ENCODE measurements at regions not wholly inside any gene's neighbourhood (a gene's known extent, or its start where the extent isn't known, plus 50 kb on each side); places are given as distances from the start of the nearest gene placed in this dataset.

GRCh38 chr17:13329421-13329820 lies 272.3 kb downstream of the HS3ST3A1 start:
- TF ChIP-seq, protein P1, sequence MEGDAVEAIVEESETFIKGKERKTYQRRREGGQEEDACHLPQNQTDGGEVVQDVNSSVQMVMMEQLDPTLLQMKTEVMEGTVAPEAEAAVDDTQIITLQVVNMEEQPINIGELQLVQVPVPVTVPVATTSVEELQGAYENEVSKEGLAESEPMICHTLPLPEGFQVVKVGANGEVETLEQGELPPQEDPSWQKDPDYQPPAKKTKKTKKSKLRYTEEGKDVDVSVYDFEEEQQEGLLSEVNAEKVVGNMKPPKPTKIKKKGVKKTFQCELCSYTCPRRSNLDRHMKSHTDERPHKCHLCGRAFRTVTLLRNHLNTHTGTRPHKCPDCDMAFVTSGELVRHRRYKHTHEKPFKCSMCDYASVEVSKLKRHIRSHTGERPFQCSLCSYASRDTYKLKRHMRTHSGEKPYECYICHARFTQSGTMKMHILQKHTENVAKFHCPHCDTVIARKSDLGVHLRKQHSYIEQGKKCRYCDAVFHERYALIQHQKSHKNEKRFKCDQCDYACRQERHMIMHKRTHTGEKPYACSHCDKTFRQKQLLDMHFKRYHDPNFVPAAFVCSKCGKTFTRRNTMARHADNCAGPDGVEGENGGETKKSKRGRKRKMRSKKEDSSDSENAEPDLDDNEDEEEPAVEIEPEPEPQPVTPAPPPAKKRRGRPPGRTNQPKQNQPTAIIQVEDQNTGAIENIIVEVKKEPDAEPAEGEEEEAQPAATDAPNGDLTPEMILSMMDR (IDR thresholded peaks at IDR 0.05; ENCODE audit: extremely low read depth, insufficient read depth, missing control alignments) = no peak
- in situ Hi-C loops (cut with MboI; ENCODE audit: low pct_unique_long_range_greater_than_20kb, low sequenced_read_pairs, unreplicated experiment) = no loop called here
- no peak for DNase-seq (ENCODE audit: low spot score)

GRCh38 chr17:13323990-13324389 lies 277.7 kb downstream of the HS3ST3A1 start:
- TF ChIP-seq, protein P1 (IDR thresholded peaks at IDR 0.05; ENCODE audit: extremely low read depth, insufficient read depth, missing control alignments) = no peak
- in situ Hi-C loops (cut with MboI; ENCODE audit: low pct_unique_long_range_greater_than_20kb, low sequenced_read_pairs, unreplicated experiment) = no loop called here
- no peak for DNase-seq (ENCODE audit: low spot score)

DNA sequence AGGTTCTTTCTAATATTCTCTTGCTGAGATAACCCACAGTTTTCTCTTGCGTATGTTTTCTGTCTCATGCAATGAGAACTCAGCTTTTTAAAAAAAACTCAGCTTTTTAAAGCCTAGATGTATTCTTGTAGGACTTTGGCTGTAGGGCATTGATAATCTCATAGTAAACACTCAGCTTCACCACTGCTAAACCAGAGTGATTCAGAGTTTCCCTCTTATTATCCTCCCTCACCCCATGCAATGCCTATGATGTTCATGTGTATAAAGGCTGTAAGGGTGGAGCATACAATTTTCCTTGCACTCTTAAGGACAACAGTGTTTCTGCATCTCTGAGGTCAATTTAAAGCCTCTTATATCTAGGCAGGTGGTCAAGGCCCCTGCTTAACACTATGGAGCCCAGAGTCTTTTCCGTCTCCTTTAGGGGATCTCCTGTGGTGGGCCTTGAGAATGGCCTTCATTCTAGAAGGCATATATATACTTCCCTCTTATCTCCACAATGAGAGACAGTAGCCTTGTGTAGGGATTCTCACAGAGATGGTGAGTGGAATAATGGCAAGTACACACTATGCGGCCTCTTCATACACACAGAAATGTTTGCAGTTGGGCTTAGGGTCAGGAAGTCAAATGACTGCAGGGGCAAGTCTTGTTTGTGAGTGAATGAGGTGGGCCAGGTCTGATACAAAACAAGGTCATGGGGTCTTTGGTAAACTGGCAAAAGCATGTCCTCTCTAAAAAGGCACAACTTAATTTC lies 279.6 kb downstream of the HS3ST3A1 start:
- in situ Hi-C loops (cut with MboI; ENCODE audit: low pct_unique_long_range_greater_than_20kb, low sequenced_read_pairs, unreplicated experiment) = no loop called here
- DNase-seq (ENCODE audit: low spot score) = no peak
- TF ChIP-seq, protein P1 (IDR thresholded peaks at IDR 0.05; ENCODE audit: extremely low read depth, insufficient read depth, missing control alignments) = no peak

DNA sequence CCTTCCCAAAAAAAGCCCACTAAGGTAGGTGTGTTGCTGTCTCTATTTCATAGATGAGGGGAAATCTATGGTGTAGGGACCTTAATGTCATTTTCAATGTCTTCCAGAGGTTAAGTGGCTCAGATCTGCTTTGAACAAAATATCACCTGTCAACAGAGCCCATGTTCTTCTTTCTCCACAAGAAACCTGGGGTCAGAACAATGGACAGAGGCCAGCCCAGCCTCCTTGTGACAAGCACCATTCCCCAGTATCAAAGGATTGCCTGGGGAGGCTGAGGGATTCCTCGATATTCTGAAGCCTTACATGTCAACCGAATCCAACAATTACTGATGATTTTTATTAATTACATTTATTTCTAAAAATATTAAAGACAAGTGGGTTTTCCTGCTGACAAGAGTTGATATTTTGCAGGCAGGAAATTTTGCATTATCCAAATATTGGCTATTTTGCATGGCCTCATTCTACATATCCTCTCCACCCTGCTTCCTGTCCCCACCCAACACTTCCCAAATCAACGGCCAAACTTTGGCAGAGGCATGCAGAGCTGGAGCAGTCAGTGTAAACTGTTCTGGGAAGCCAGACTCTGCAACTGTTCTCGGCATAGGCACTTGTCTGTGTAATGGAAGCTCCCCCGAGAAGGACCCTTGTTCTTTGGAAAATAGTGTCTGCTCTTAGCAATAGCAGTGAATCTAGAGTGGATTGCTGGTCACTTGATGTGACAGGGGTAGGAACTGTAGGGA lies 281.5 kb downstream of the HS3ST3A1 start:
- TF ChIP-seq, protein P1 (IDR thresholded peaks at IDR 0.05; ENCODE audit: extremely low read depth, insufficient read depth, missing control alignments) = no peak
- in situ Hi-C loops (cut with MboI; ENCODE audit: low pct_unique_long_range_greater_than_20kb, low sequenced_read_pairs, unreplicated experiment) = no loop called here

DNA sequence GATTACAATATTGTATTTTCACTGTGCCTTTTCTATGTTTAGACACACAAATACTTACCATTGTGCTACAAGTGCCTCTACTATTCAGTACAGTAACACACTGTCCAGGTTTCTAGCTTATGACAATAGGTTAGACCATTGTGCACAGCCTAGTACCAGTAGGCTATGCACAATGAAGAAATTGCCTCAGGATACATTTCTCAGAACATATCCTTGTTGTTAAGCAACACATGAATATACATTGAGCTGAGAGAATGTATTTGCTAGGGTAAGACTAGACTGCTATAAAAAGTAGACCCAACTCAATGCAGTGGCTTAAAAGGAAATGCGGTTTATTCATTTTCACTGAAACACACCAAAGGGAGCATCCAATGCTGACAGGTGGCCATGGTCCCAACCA lies 285.1 kb downstream of the HS3ST3A1 start:
- TF ChIP-seq, protein P1 (IDR thresholded peaks at IDR 0.05; ENCODE audit: extremely low read depth, insufficient read depth, missing control alignments) = no peak
- in situ Hi-C loops (cut with MboI; ENCODE audit: low pct_unique_long_range_greater_than_20kb, low sequenced_read_pairs, unreplicated experiment) = no loop called here
- DNase-seq (ENCODE audit: low spot score) = no peak

More for the DNA sequence above, 281.5 kb downstream of the HS3ST3A1 start:
- DNase-seq (ENCODE audit: low spot score) = no peak

GRCh38 chr17:13311306-13311705 lies 290.4 kb downstream of the HS3ST3A1 start:
- TF ChIP-seq, protein P1 (IDR thresholded peaks at IDR 0.05; ENCODE audit: extremely low read depth, insufficient read depth, missing control alignments) = no peak
- DNase-seq (ENCODE audit: low spot score) = no peak

More at GRCh38 chr17:13311306-13311705, 290.4 kb downstream of the HS3ST3A1 start:
- in situ Hi-C loops (cut with MboI; ENCODE audit: low pct_unique_long_range_greater_than_20kb, low sequenced_read_pairs, unreplicated experiment) = no loop called here

Data from GM13977 (cell line).